GM21737 (cell line): ENCODE measurements at regions not wholly inside any gene's neighbourhood (a gene's known extent, or its start where the extent isn't known, plus 50 kb on each side); places are given as distances from the start of the nearest gene placed in this dataset.
"Not testable (repeated sequence)": the region's sequence is repeated elsewhere in the genome, so short reads cannot be mapped to it uniquely, and the experiment has no call there.

ENCODE experiments used
- ATAC-seq: cut with Tn5 transposase; IDR thresholded peaks from one replicate; pipeline ENCODE4 v1.9.1; 2021; ENCODE audit warnings: mild to moderate bottlenecking, moderate library complexity; ENCODE audit not compliant: unreplicated experiment

DNA sequence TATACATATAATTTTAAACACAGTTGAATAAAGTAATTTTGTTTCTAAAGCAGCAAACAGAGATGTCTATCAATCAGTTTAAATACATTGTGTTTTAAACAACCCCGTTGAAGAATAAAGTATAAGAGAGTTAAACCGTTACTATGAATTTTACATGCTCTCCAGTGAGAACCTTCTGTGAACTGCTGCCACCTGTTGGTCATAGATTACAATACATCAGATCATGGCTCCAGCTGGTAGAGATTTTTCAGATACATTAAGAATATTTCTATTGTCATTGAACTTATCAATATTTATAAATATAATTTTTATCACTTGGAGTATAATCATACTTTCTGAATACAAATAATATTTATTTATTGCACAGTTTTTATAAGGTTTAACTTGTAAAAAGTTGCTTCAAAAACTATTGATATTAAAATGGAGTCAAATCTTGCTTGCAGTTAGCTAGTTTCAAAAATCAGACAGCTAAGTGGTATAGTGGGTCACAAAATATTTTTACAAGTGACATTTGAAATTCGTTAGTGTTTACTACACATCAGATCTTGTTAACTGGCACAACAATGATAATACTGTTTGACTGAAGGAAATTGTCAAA lies 561.2 kb upstream of the PHF14 start:
- ATAC-seq, result no peak

DNA sequence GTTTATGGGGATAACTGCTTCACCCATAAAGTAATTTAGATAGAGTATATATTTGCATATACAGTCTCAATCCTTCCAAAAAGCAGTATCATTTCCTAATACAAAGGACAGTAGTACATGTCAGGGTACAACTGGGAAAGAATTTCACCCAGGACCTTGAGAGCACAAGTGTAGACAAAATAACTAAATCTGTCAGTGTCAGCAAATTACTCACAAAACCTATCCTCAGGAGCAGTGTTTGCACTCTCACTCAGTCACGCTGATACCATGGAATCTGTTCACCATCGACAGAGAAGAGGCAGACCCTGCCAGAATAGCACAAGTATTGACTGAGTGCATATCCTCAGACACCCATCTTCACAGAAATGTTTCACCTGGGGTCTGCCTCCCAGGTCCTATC lies 554.7 kb upstream of the PHF14 start:
- no peak for ATAC-seq

GRCh38 chr7:10429031-10429430 lies 544.6 kb upstream of the PHF14 start:
- no peak for ATAC-seq

GRCh38 chr7:10429511-10429910 lies 544.2 kb upstream of the PHF14 start:
- no peak for ATAC-seq

DNA sequence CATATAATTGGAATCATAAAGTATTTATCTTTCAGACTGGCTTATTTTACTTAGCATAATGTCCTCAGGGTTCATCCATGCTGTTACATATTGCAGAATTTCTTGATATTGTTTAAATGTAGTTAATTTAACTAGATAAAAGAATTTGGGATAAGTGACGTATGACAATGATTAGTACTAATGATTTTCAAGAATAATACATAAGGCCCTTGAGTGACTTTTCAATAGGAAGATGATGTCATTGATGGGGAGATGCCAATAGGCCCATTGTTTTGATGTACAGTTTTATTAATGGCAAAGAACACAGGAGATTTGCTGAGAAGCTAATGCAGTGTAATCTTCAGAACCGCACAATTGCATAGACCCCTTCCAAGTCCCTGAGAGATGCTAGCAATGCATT lies 537.4 kb upstream of the PHF14 start:
- no peak for ATAC-seq

DNA sequence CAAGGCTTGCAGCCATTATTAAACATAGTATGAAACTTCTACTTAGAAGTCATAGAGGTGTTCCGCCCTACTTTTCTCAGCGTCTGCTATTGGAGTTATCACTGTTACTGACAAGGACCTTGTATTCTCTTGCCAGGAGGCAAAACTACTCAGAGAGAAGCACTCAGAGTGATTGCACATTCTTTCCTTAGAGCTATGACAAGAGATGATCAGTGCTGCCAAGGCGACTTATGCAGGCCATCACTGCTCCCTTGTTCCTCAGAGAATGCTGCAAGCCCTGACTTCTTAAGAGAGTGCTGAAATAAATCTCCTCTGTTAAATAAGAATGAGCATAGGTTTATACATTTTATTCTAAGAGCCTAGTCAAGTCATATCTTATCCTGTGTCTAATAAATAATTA lies 534.6 kb upstream of the PHF14 start:
- ATAC-seq, result no peak

- ATAC-seq, result no peak
These were observed 517.7 kb upstream of the PHF14 start for GRCh38 chr7:10455936-10456335.

GRCh38 chr7:10460474-10460873 lies 513.2 kb upstream of the PHF14 start:
- ATAC-seq, result no peak

DNA sequence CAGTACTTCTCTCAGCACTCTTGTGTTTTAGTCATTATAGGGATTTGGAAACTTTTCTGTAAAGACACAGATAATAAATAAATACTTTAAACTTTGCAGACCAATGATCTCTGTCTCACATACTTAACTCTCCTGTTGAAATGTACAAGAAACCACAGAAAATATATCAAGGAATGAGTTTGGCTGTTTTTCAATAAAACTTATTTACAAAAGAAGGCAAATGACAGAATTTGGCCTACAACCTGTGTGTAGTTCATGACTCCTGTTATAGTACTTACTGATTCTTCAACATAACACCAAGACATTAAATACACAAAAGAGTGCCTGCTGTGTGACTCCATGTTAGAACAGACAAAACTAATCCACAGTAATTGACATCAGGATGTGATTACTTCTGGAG lies 510.0 kb upstream of the PHF14 start:
- no peak for ATAC-seq

- not testable (repeated sequence) for ATAC-seq
These were observed 508.1 kb upstream of the PHF14 start for GRCh38 chr7:10465536-10465935.

- no peak for ATAC-seq
These were observed 504.8 kb upstream of the PHF14 start for GRCh38 chr7:10468908-10469307.

- no peak for ATAC-seq
These were observed 504.2 kb upstream of the PHF14 start for GRCh38 chr7:10469476-10469875.

GRCh38 chr7:10471280-10472058 lies 502.2 kb upstream of the PHF14 start:
- ATAC-seq, result no peak

- ATAC-seq, result no peak
These were observed 501.6 kb upstream of the PHF14 start for GRCh38 chr7:10472115-10472514.

DNA sequence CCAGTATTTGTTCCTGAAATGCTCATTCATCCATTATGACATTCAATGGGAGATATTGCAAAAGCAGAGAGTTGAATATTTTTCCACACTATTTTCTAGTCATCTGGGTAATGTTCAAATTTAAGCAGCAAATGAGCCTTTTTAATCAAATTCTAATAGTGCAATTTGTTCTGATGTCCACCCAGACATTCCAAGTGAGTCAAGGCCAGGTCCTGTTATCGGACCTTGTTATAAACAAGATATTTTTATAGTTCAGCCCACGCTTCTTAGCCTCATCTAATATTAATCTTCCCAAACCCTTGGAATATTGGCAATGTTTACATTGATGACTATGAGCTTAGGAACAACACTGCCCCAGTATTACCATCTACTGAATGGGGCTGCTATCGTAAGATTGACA lies 500.1 kb upstream of the PHF14 start:
- ATAC-seq, result no peak

GRCh38 chr7:10474048-10474447 lies 499.6 kb upstream of the PHF14 start:
- no peak for ATAC-seq

GRCh38 chr7:10475940-10476641 lies 497.6 kb upstream of the PHF14 start:
- no peak for ATAC-seq

- ATAC-seq, result no peak
These were observed 497.0 kb upstream of the PHF14 start for GRCh38 chr7:10476642-10477041.

GRCh38 chr7:10483671-10484070 lies 490.0 kb upstream of the PHF14 start:
- no peak for ATAC-seq

DNA sequence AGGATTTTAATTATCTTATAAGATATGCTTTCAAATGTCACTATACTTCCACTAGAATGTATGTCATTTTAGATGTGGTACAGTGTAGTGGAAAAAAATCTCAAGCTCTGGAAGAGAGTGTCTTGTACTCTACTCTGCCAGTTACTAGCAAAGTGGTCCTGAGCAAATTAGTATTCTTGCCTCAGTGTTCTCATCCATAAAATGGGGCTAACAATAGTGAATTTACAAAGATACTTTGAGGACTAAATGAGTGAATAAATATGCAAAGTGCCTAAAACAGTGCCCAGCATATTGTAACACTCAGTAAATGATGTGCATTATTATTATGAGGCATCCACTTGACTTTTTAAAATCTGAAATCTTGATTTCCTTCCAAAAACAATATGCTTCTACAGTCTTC lies 488.9 kb upstream of the PHF14 start:
- no peak for ATAC-seq

GRCh38 chr7:10501206-10501884 lies 472.3 kb upstream of the PHF14 start:
- not testable (repeated sequence) for ATAC-seq

DNA sequence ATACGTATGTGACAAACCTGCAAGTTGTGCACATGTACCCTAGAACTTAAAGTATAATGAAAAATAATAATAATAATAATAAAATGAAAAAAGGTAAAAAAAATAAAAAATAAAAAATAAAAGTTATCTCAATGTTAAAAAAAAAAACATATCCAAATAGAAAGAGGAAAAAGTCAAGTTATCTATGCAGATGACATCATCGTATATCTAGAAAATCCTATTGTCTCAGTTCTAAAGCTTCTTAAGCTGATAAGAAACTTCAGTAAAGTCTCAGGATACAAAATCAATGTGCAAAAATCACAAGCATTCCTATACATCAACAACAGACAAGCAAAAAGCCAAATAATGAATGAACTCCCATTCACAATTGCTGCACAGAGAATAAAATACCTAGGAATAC lies 466.6 kb upstream of the PHF14 start:
- no peak for ATAC-seq
